MM.1S (cell line): ENCODE measurements at regions not wholly inside any gene's neighbourhood (a gene's known extent, or its start where the extent isn't known, plus 50 kb on each side); places are given as distances from the start of the nearest gene placed in this dataset.

ENCODE experiments used
- DNase-seq: peaks from one replicate; pipeline ENCODE4 v3.0.0-alpha.2; 2015
- H2AFZ ChIP-seq: fragments of 300-600 bp; sonication (generic); 2 replicates; pipeline ENCODE4 v1.6.0; 2016; ENCODE audit warnings: antibody characterized with exemption, low read length
- H3F3A ChIP-seq: fragments of 300-600 bp; sonication (generic); 2 replicates; pipeline ENCODE4 v1.6.1; 2016; ENCODE audit warnings: mild to moderate bottlenecking, antibody characterized with exemption, low read length, moderate library complexity, mixed read lengths; ENCODE audit not compliant: insufficient read depth
- H3K27ac ChIP-seq: fragments of 300-600 bp; sonication (generic); 2 replicates; pipeline ENCODE4 v1.5.1; 2016; ENCODE audit warnings: mild to moderate bottlenecking, low read length
- H3K27me3 ChIP-seq: fragments of 300-600 bp; sonication (generic); replicated peaks from 2 replicates; pipeline ENCODE4 v1.6.0; 2016; ENCODE audit warnings: low read length; ENCODE audit not compliant: insufficient read depth
- H3K36me3 ChIP-seq: fragments of 300-600 bp; sonication (generic); replicated peaks from 2 replicates; pipeline ENCODE4 v1.6.1; 2016; ENCODE audit warnings: mild to moderate bottlenecking, low read length, mixed read lengths; ENCODE audit not compliant: insufficient read depth
- H3K4me1 ChIP-seq: fragments of 300-600 bp; sonication (generic); 2 replicates; pipeline ENCODE4 v1.6.1; 2016; ENCODE audit warnings: low read length, mixed read lengths
- H3K4me2 ChIP-seq: fragments of 300-600 bp; sonication (generic); 2 replicates; pipeline ENCODE4 v1.6.0; 2016; ENCODE audit warnings: low read depth, low read length
- H3K4me3 ChIP-seq: fragments of 300-600 bp; sonication (generic); 2 replicates; pipeline ENCODE4 v1.5.1; 2016; ENCODE audit warnings: low read length, mixed read lengths
- H3K79me2 ChIP-seq: fragments of 300-600 bp; sonication (generic); 2 replicates; pipeline ENCODE4 v1.6.1; 2016; ENCODE audit warnings: mixed run types, low read length, mixed read lengths
- H3K9ac ChIP-seq: fragments of 300-600 bp; sonication (generic); 2 replicates; pipeline ENCODE4 v1.6.1; 2016; ENCODE audit warnings: low read length, mixed read lengths
- H3K9me2 ChIP-seq: fragments of 300-600 bp; sonication (generic); replicated peaks from 2 replicates; pipeline ENCODE4 v1.6.1; 2016; ENCODE audit warnings: mild to moderate bottlenecking, low read length, mixed read lengths; ENCODE audit not compliant: insufficient read depth
- H3K9me3 ChIP-seq: fragments of 300-600 bp; sonication (generic); replicated peaks from 2 replicates; pipeline ENCODE4 v1.6.1; 2016; ENCODE audit warnings: mild to moderate bottlenecking, low read length, mixed read lengths; ENCODE audit not compliant: insufficient read depth
- H4K20me1 ChIP-seq: fragments of 300-600 bp; sonication (generic); 2 replicates; pipeline ENCODE4 v1.6.1; 2016; ENCODE audit warnings: mild to moderate bottlenecking, low read length, moderate library complexity, mixed read lengths; ENCODE audit not compliant: insufficient read depth
- EZH2 ChIP-seq: fragments of 300-600 bp; sonication (generic); optimal IDR thresholded peaks from 2 replicates; pipeline ENCODE3; 2017; ENCODE audit warnings: low read depth, mild to moderate bottlenecking, antibody characterized with exemption, low read length, mixed read lengths
- EZH2phosphoT487 ChIP-seq: fragments of 300-600 bp; sonication (generic); IDR thresholded peaks from 2 replicates; pipeline ENCODE4 v1.6.1; 2018; ENCODE audit warnings: antibody characterized with exemption, low read length
- TF ChIP-seq, protein P1 (sequence below): fragments of 300-600 bp; sonication (generic); IDR thresholded peaks from 2 replicates; pipeline ENCODE4 v1.5.1; 2016; ENCODE audit warnings: antibody characterized with exemption, low read length, mixed read lengths

- Histone ChIP-seq H3F3A (no peaks in the 10 kb centered on the region), H3K4me3 (no peak overlapping the region), H3K27me3 (no peaks in the 10 kb centered on the region), H3K36me3 (no peaks in the 10 kb centered on the region), H3K9ac (no peak overlapping the region), H3K4me2 (no peak overlapping the region), H3K27ac (no peak overlapping the region), H3K9me3 (no peaks in the 10 kb centered on the region), H4K20me1 (no peaks in the 10 kb centered on the region), H3K4me1 (no peaks in the 10 kb centered on the region), H3K9me2 (no peaks in the 10 kb centered on the region), H3K79me2 (no peaks in the 10 kb centered on the region), H2AFZ (no peak overlapping the region)
- TF ChIP-seq, protein P1, sequence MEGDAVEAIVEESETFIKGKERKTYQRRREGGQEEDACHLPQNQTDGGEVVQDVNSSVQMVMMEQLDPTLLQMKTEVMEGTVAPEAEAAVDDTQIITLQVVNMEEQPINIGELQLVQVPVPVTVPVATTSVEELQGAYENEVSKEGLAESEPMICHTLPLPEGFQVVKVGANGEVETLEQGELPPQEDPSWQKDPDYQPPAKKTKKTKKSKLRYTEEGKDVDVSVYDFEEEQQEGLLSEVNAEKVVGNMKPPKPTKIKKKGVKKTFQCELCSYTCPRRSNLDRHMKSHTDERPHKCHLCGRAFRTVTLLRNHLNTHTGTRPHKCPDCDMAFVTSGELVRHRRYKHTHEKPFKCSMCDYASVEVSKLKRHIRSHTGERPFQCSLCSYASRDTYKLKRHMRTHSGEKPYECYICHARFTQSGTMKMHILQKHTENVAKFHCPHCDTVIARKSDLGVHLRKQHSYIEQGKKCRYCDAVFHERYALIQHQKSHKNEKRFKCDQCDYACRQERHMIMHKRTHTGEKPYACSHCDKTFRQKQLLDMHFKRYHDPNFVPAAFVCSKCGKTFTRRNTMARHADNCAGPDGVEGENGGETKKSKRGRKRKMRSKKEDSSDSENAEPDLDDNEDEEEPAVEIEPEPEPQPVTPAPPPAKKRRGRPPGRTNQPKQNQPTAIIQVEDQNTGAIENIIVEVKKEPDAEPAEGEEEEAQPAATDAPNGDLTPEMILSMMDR = no peak
- TF ChIP-seq EZH2phosphoT487 (no peak), EZH2 (no peak)
- DNase-seq = no peak
These were observed 220.6 kb upstream of the FOXK1 start for GRCh38 chr7:4461531-4461930.

DNA sequence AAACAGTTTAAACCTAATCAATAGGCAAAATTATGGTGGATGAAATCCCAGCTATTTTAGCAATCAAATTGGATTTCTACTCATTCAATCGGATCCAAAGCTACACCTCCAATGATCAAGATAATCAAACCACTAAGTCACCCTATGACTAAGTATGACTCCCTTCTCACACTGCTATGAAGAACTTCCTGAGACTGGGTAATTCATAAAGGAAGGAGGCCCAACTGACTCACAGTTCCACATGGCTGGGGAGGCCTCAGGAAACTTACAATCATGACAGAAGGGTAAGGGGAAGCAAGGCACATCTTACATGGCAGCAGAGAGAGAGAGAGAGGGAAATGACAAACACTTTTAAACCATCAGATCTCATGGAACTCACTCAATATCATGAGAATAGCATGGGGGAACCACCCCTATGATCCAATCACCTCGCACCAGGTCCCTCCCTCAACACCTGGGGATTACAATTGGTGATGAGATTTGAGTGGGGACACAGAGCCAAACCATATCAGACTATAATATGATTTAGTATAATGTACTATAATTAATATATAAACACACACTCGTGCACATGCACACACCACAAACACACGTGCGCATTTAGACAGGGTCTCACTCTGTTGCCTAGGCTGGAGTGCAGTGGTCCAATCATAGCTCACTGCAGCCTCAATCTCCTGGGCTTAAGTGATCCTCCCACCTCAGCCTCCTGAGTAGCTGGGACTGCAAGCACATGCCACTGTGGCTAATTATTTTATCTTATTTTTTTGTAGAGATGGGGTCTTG, 213.6 kb upstream of the FOXK1 start:
- no peak overlapping the region for H3K27ac ChIP-seq
- H3K4me3 ChIP-seq = no peak overlapping the region
- no peaks in the 10 kb centered on the region for H4K20me1 ChIP-seq
- DNase-seq = no peak
- no peaks in the 10 kb centered on the region for H3K9me3 ChIP-seq
- H2AFZ ChIP-seq = no peak overlapping the region
- H3F3A ChIP-seq = no peaks in the 10 kb centered on the region
- H3K9me2 ChIP-seq = no peaks in the 10 kb centered on the region
- TF ChIP-seq EZH2 (no peak), EZH2phosphoT487 (no peak)
- TF ChIP-seq, protein P1 = no peak
- no peaks in the 10 kb centered on the region for H3K79me2 ChIP-seq
- no peak overlapping the region for H3K4me2 ChIP-seq
- no peaks in the 10 kb centered on the region for H3K4me1 ChIP-seq
- no peaks in the 10 kb centered on the region; the same call in 1 of the 2 replicates for H3K27me3 ChIP-seq
- no peak overlapping the region for H3K9ac ChIP-seq
- no peaks in the 10 kb centered on the region for H3K36me3 ChIP-seq

DNA sequence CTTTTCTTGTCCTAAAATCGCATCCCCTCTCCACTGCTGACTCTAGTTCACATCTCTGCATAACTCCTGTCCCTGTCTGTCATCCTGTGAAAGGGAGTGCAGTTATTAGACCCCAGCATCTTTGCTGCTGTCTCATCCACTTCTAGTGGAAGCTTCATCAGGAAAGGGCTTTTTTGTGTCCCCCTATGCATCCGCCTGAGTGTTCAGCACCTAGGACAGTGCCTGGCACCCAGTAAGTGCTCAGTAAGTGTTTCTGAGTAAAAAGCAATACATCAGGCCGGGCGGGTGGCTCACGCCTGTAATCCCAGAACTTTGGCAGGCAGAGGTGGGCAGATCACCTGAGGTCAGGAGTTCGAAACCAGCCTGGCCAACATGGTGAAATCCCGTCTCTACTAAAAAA, 211.8 kb upstream of the FOXK1 start:
- Histone ChIP-seq H2AFZ (no peak overlapping the region), H3K36me3 (no peaks in the 10 kb centered on the region), H3K27me3 (peaks cover 5% of the 10 kb centered on the region; the same call in 1 of the 2 replicates), H3K9ac (no peak overlapping the region), H3F3A (no peaks in the 10 kb centered on the region), H3K9me3 (no peaks in the 10 kb centered on the region), H3K79me2 (no peaks in the 10 kb centered on the region), H4K20me1 (no peaks in the 10 kb centered on the region), H3K4me1 (no peaks in the 10 kb centered on the region), H3K4me3 (no peak overlapping the region), H3K4me2 (no peak overlapping the region), H3K9me2 (no peaks in the 10 kb centered on the region), H3K27ac (no peak overlapping the region)
- DNase-seq = no peak
- no peak for TF ChIP-seq EZH2phosphoT487
- TF ChIP-seq, protein P1 = no peak
- no peak for TF ChIP-seq EZH2
